Body of pancreas (tissue), 4 donors: ENCODE measurements at regions not wholly inside any gene's neighbourhood (a gene's known extent, or its start where the extent isn't known, plus 50 kb on each side); places are given as distances from the start of the nearest gene placed in this dataset.

Source experiments
- ATAC-seq: fragments of 150-250 bp; one replicate; pipeline ENCODE4 v1.9.1; 2016
- DNase-seq, 4 donors: peaks; one replicate each; pipeline ENCODE4 v3.0.0-alpha.2; 2019
- H3K27ac ChIP-seq, 4 donors: fragments of 200-600 bp; sonication (generic); 1 replicate in 3 of 4; 2 replicates in 1 of 4; pipeline versions ENCODE4 v1.5.1 to v1.6.1; 2016 to 2019; ENCODE audit warnings: mild to moderate bottlenecking in 1 of 4, mixed read lengths in 1 of 4, moderate library complexity in 1 of 4
- H3K27me3 ChIP-seq, 2 donors: fragments of 200-600 bp; sonication (generic); one replicate each; pipeline ENCODE4 v1.6.0; 2016; ENCODE audit warnings: mild to moderate bottlenecking in 1 of 2
- H3K36me3 ChIP-seq, 2 donors: fragments of 200-600 bp; sonication (generic); replicated peaks in 1 of 2; 2 replicates each; pipeline ENCODE4 v1.5.1; 2016; ENCODE audit warnings: low read depth in 2 of 2; ENCODE audit not compliant: insufficient read depth in 1 of 2
- H3K4me1 ChIP-seq: fragments of 200-600 bp; sonication (generic); one replicate; pipeline ENCODE4 v1.6.0; 2016
- H3K4me3 ChIP-seq, 2 donors: fragments of 200-600 bp; sonication (generic); 1 replicate in 1 of 2; 2 replicates in 1 of 2; pipeline ENCODE4 v1.5.1; 2016 to 2019
- H3K9me3 ChIP-seq, 3 donors: fragments of 200-600 bp; sonication (generic); 1 replicate in 2 of 3; 2 replicates in 1 of 3; pipeline ENCODE4 v1.5.1; 2016
- CTCF ChIP-seq, 7 experiments: fragments of 450-650 bp in 4 of 7; fragments of 200-600 bp in 3 of 7; sonication (generic) in 3 of 7; IDR thresholded peaks; one replicate each; pipeline ENCODE4 v1.5.1; 2016 to 2019; ENCODE audit warnings: antibody characterized with exemption in 7 of 7
- POLR2A ChIP-seq, 3 donors: fragments of 450-650 bp; IDR thresholded peaks; one replicate each; pipeline ENCODE4 v1.6.1; 2016; ENCODE audit warnings: antibody characterized with exemption in 3 of 3, mild to moderate bottlenecking in 2 of 3
- WGBS, 2 donors: methylation state at CpG; one replicate each; pipeline ENCODE4 v1.1.5; 2017; 5-methylcytosine and 5-hydroxymethylcytosine counted together
- intact Hi-C: fragments of 100-400 bp; cut with DNase I; formaldehyde crosslinking; loops from one replicate; pipeline ENCODE4 v1.15.1; 2023

- Histone ChIP-seq H3K36me3 (no peaks in the 10 kb centered on the region), H3K4me3 (no peak overlapping the region), H3K9me3 (no peaks in the 10 kb centered on the region), H3K4me1 (no peaks in the 10 kb centered on the region), H3K27ac (no peak overlapping the region), H3K27me3 (no peaks in the 10 kb centered on the region)
- intact Hi-C loops: no loop called here
- no peak for ATAC-seq
- WGBS, 2 donors: 21 to 31% methylated on average over 3 of the region's 3 CpGs
- TF ChIP-seq POLR2A (IDR thresholded peaks at IDR 0.05) (no peak), CTCF (IDR thresholded peaks at IDR 0.05) (no peak)
- no peak for DNase-seq
Observed at GRCh38 chr3:59486520-59486919, 436.7 kb upstream of the CFAP20DC start.

- no peak for TF ChIP-seq POLR2A (IDR thresholded peaks at IDR 0.05)
- no peak for TF ChIP-seq CTCF (IDR thresholded peaks at IDR 0.05)
- WGBS, 2 donors: 76 to 82% methylated on average over 3 of the region's 3 CpGs
- intact Hi-C loops: no loop called here
- Histone ChIP-seq H3K9me3 (no peaks in the 10 kb centered on the region), H3K4me1 (peaks cover 5% of the 10 kb centered on the region), H3K27ac (no peak overlapping the region), H3K27me3 (no peaks in the 10 kb centered on the region), H3K36me3 (no peaks in the 10 kb centered on the region), H3K4me3 (no peak overlapping the region)
- DNase-seq (no peak), ATAC-seq (no peak)
Observed at GRCh38 chr3:59483191-59483590, 433.4 kb upstream of the CFAP20DC start.

GRCh38 chr3:59482684-59483083 lies 432.9 kb upstream of the CFAP20DC start:
- Histone ChIP-seq H3K9me3 (no peaks in the 10 kb centered on the region), H3K36me3 (no peaks in the 10 kb centered on the region), H3K27me3 (no peaks in the 10 kb centered on the region), H3K27ac (peak overlapping the region in 3 of 4 donors; percentile 5 to 25 (median 5)), H3K4me1 (peaks cover 5% of the 10 kb centered on the region), H3K4me3 (no peak overlapping the region)
- ATAC-seq (no peak), DNase-seq (no peak)
- 73 to 81% methylated on average over 5 of the region's 5 CpGs for WGBS, 2 donors
- intact Hi-C loops: no loop called here
- TF ChIP-seq CTCF (IDR thresholded peaks at IDR 0.05) (no peak), POLR2A (IDR thresholded peaks at IDR 0.05) (no peak)

- intact Hi-C loops: no loop called here
- Histone ChIP-seq H3K36me3 (no peaks in the 10 kb centered on the region), H3K27me3 (no peaks in the 10 kb centered on the region), H3K4me1 (peaks cover 5% of the 10 kb centered on the region), H3K27ac (peak overlapping the region in 2 of 4 donors; percentile 26 to 35), H3K4me3 (no peak overlapping the region), H3K9me3 (no peaks in the 10 kb centered on the region)
- TF ChIP-seq CTCF (IDR thresholded peaks at IDR 0.05) (no peak), POLR2A (IDR thresholded peaks at IDR 0.05) (no peak)
- DNase-seq: no peak
- ATAC-seq: peak; percentile 75
- WGBS, 2 donors: 61 to 65% methylated on average over 3 of the region's 3 CpGs
Observed at GRCh38 chr3:59481776-59482400, 432.1 kb upstream of the CFAP20DC start.

GRCh38 chr3:59480486-59480995 lies 430.7 kb upstream of the CFAP20DC start:
- H3K27me3 ChIP-seq: no peaks in the 10 kb centered on the region
- TF ChIP-seq POLR2A (IDR thresholded peaks at IDR 0.05) (no peak), CTCF (IDR thresholded peaks at IDR 0.05) (no peak)
- H3K36me3 ChIP-seq: no peaks in the 10 kb centered on the region
- ATAC-seq (peak; percentile 30), DNase-seq (peak in 3 of 4 donors; percentile 7 to 16 (median 9))
- intact Hi-C loops: no loop called here
- 34 to 45% methylated on average over 5 of the region's 5 CpGs for WGBS, 2 donors
- H3K9me3 ChIP-seq: no peaks in the 10 kb centered on the region
- H3K27ac ChIP-seq: no peak overlapping the region
- no peak overlapping the region for H3K4me3 ChIP-seq
- H3K4me1 ChIP-seq: peaks cover 5% of the 10 kb centered on the region
